Myocyte (in vitro differentiated cells): ENCODE measurements at regions not wholly inside any gene's neighbourhood (a gene's known extent, or its start where the extent isn't known, plus 50 kb on each side); places are given as distances from the start of the nearest gene placed in this dataset.
"Not testable (repeated sequence)": the region's sequence is repeated elsewhere in the genome, so short reads cannot be mapped to it uniquely, and the experiment has no call there.

Experiments used
- DNase-seq: peaks from one replicate; pipeline ENCODE4 v3.0.0-alpha.2; 2012; ENCODE audit warnings: low read depth

GRCh38 chr6:169917153-169917552 lies 165.7 kb downstream of the ERMARD start:
- no peak for DNase-seq

- no peak for DNase-seq
Measured at GRCh38 chr6:169915769-169916550, 164.5 kb downstream of the ERMARD start.

GRCh38 chr6:169913745-169914144 lies 162.3 kb downstream of the ERMARD start:
- not testable (repeated sequence) for DNase-seq

GRCh38 chr6:169913096-169913638 lies 161.7 kb downstream of the ERMARD start:
- no peak for DNase-seq

- DNase-seq, result no peak
Measured at GRCh38 chr6:169912266-169913095, 161.1 kb downstream of the ERMARD start.

- DNase-seq, result no peak
Measured at GRCh38 chr6:169911264-169912263, 160.1 kb downstream of the ERMARD start.

- no peak for DNase-seq
Measured at GRCh38 chr6:169909113-169909512, 157.7 kb downstream of the ERMARD start.

- no peak for DNase-seq
Measured at GRCh38 chr6:169908403-169908933, 157.0 kb downstream of the ERMARD start.

- no peak for DNase-seq
Measured at GRCh38 chr6:169907419-169908115, 156.1 kb downstream of the ERMARD start.

GRCh38 chr6:169906688-169907418 lies 155.4 kb downstream of the ERMARD start:
- no peak for DNase-seq

GRCh38 chr6:169906004-169906687 lies 154.7 kb downstream of the ERMARD start:
- no peak for DNase-seq

GRCh38 chr6:169905041-169905807 lies 153.8 kb downstream of the ERMARD start:
- DNase-seq, result peak; percentile 13

- no peak for DNase-seq
Measured at GRCh38 chr6:169904051-169904922, 152.9 kb downstream of the ERMARD start.

GRCh38 chr6:169903122-169903521 lies 151.7 kb downstream of the ERMARD start:
- no peak for DNase-seq

GRCh38 chr6:169902604-169903003 lies 151.2 kb downstream of the ERMARD start:
- no peak for DNase-seq

GRCh38 chr6:169902070-169902469 lies 150.6 kb downstream of the ERMARD start:
- no peak for DNase-seq
